AG08396 (cell line): ENCODE measurements at regions not wholly inside any gene's neighbourhood (a gene's known extent, or its start where the extent isn't known, plus 50 kb on each side); places are given as distances from the start of the nearest gene placed in this dataset.
"Not testable (repeated sequence)": the region's sequence is repeated elsewhere in the genome, so short reads cannot be mapped to it uniquely, and the experiment has no call there.

ENCODE experiments used
- DNase-seq: peaks from one replicate; pipeline ENCODE4 v3.0.0; 2012; ENCODE audit warnings: low spot score, mixed read lengths

- not testable (repeated sequence) for DNase-seq
Measured at GRCh38 chr1:120465900-120466299, 51.1 kb downstream of the NBPF8 start.

GRCh38 chr1:120477663-120478062 is 62.8 kb downstream of the NBPF8 start:
- DNase-seq, result not testable (repeated sequence)

- DNase-seq, result not testable (repeated sequence)
Measured at GRCh38 chr1:120478400-120478799, 63.6 kb downstream of the NBPF8 start.

GRCh38 chr1:120487542-120487941 is 72.7 kb downstream of the NBPF8 start:
- DNase-seq, result not testable (repeated sequence)

GRCh38 chr1:120489217-120489616 is 74.4 kb downstream of the NBPF8 start:
- DNase-seq, result not testable (repeated sequence)

GRCh38 chr1:120497145-120497544 is 82.3 kb downstream of the NBPF8 start:
- not testable (repeated sequence) for DNase-seq

GRCh38 chr1:120503284-120503683 is 88.4 kb downstream of the NBPF8 start:
- DNase-seq, result not testable (repeated sequence)

GRCh38 chr1:120506352-120506751 is 91.5 kb downstream of the NBPF8 start:
- not testable (repeated sequence) for DNase-seq

GRCh38 chr1:120508351-120508750 is 93.5 kb downstream of the NBPF8 start:
- DNase-seq, result not testable (repeated sequence)

GRCh38 chr1:120509258-120509657 is 94.4 kb downstream of the NBPF8 start:
- DNase-seq, result not testable (repeated sequence)

- DNase-seq, result not testable (repeated sequence)
Measured at GRCh38 chr1:120513099-120513498, 98.3 kb downstream of the NBPF8 start.

- DNase-seq, result not testable (repeated sequence)
Measured at GRCh38 chr1:120513531-120513930, 98.7 kb downstream of the NBPF8 start.

- not testable (repeated sequence) for DNase-seq
Measured at GRCh38 chr1:120519196-120519595, 104.4 kb downstream of the NBPF8 start.

GRCh38 chr1:120524416-120524815 is 109.6 kb downstream of the NBPF8 start:
- DNase-seq, result not testable (repeated sequence)

- not testable (repeated sequence) for DNase-seq
Measured at GRCh38 chr1:120525386-120525785, 110.6 kb downstream of the NBPF8 start.

GRCh38 chr1:120529475-120530089 is 114.7 kb downstream of the NBPF8 start:
- not testable (repeated sequence) for DNase-seq

- not testable (repeated sequence) for DNase-seq
Measured at GRCh38 chr1:120531455-120531854, 116.6 kb downstream of the NBPF8 start.

- not testable (repeated sequence) for DNase-seq
Measured at GRCh38 chr1:120534361-120535047, 119.7 kb downstream of the NBPF8 start.

- not testable (repeated sequence) for DNase-seq
Measured at GRCh38 chr1:120535052-120535451, 120.2 kb downstream of the NBPF8 start.

- DNase-seq, result not testable (repeated sequence)
Measured at GRCh38 chr1:120541394-120541793, 126.6 kb downstream of the NBPF8 start.

GRCh38 chr1:120542365-120542764 is 127.5 kb downstream of the NBPF8 start:
- DNase-seq, result not testable (repeated sequence)

GRCh38 chr1:120542940-120543339 is 128.1 kb downstream of the NBPF8 start:
- not testable (repeated sequence) for DNase-seq

- DNase-seq, result not testable (repeated sequence)
Measured at GRCh38 chr1:120544434-120544833, 129.6 kb downstream of the NBPF8 start.
